ENCODE measurements at regions not wholly inside any gene's neighbourhood (a gene's known extent, or its start where the extent isn't known, plus 50 kb on each side); places are given as distances from the start of the nearest gene placed in this dataset.

- intact Hi-C loops (cut with DNase I; ENCODE audit: low total_unique reads), result no loop called here
- no peak for TF ChIP-seq CTCF (IDR thresholded peaks at IDR 0.05)
- no peak for TF ChIP-seq POLR2A (IDR thresholded peaks at IDR 0.05)
- no peak for DNase-seq (ENCODE audit: low spot score in 2 of 2)
- WGBS, 2 donors, result 91 to 92% methylated on average over 4 of the region's 4 CpGs
- H3K4me3 ChIP-seq (ENCODE audit: low read depth, poor library complexity, severe bottlenecking), result no peak overlapping the region
Observed at GRCh38 chr17:73994946-73995345, 208.5 kb upstream of the RPL38 start.

DNA sequence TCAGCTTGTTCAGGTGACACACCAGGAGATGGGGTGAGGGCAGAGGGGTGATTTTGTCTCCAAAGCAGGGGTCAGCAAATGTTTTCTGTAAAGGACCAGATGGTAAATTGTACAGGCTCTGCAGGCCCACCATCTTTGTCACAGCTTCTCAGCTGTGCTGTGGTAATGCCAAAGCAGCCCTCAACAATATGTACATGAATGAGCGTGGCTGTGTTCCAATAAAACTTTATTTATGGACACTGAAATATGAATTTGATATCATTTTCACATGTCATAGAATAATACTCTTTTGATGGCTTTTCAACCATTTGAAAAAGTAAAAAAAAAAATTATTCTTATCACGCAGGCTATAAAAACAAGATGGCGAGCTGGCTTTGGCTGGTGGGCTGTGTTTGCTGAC lies 206.4 kb upstream of the RPL38 start:
- intact Hi-C loops (cut with DNase I; ENCODE audit: low total_unique reads), result no loop called here
- WGBS, 2 donors, result 96 to 98% methylated on average over 3 of the region's 3 CpGs
- DNase-seq (ENCODE audit: low spot score in 2 of 2), result no peak
- H3K4me3 ChIP-seq (ENCODE audit: low read depth, poor library complexity, severe bottlenecking), result no peak overlapping the region
- TF ChIP-seq POLR2A (IDR thresholded peaks at IDR 0.05) (no peak), CTCF (IDR thresholded peaks at IDR 0.05) (no peak)

DNA sequence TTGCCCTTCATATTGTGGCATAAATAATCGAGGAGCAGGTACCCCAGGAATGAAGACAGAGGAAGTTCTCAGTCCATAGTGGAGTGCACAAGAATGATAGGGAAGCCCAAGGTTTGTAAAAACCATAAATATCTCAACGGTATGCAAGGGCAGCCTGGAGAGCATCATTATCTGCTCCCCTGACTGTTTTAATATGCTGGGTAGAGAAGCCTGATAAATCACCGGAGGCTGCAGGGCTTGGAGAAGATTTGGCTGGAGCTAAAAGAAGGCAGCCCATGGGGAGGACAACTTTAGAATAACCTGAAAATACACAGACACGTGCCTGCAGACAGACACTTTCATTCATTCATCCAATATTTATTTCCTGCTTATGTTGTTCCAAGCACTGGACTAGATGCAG lies 205.2 kb upstream of the RPL38 start:
- 41 to 57% methylated on average over 4 of the region's 4 CpGs for whole genome bisulfite sequencing, 2 donors
- intact Hi-C loops (cut with DNase I; ENCODE audit: low total_unique reads), result no loop called here
- TF ChIP-seq POLR2A (IDR thresholded peaks at IDR 0.05) (no peak), CTCF (IDR thresholded peaks at IDR 0.05) (no peak)
- DNase-seq (ENCODE audit: low spot score in 2 of 2), result no peak
- H3K4me3 ChIP-seq (ENCODE audit: low read depth, poor library complexity, severe bottlenecking), result no peak overlapping the region

DNA sequence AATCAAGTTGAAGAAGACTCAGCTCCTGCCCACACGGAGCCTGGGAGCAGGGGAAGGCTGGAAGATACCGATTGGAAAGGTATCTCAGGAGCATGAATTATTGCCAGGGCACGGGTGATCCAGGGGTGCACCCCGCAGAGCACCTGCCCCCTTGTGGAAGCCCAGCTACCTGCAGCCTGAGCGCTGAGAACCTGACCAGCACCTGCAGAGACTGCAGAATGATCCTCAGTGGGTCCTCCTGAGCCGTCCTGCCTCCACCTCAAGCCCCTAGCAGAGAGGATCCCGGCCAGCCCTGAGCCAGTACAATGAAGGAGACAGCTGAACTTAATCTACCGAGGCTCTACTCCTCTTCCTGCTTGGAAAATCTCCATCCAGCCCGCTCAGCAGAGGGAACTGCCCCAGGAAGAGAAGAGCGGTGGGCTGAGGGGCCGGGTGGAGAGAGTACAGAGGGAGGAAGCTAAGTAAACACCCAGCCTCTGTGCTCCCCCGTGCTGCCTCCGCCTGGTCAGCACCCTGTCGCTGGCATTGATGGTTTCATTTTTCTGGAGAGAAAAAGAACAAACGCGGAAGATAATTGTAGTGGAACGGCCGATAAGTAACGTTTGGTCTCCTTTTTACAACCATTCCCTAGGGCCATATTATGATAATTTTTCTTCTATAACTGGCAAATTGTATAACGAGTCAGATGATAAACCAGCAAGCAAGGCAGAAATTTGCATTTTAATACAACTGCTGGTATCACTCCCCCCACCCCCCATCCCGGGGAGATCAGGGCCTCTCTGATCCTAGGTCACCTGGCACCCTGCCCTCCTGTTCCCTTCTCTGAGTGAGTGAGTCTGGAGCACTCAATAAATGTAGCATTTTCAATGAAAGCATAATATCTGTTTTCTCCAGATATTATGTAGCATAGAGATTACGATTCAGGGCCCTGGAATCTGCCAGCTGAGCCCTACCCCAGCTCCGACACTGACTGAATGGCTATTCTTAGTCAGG lies 204.5 kb upstream of the RPL38 start:
- 22 to 29% methylated on average over 23 of the region's 23 CpGs for WGBS, 2 donors
- intact Hi-C loops (cut with DNase I; ENCODE audit: low total_unique reads), result no loop called here
- H3K4me3 ChIP-seq (ENCODE audit: low read depth, poor library complexity, severe bottlenecking), result no peak overlapping the region
- TF ChIP-seq POLR2A (IDR thresholded peaks at IDR 0.05), result no peak
- TF ChIP-seq CTCF (IDR thresholded peaks at IDR 0.05), result no peak
- DNase-seq (ENCODE audit: low spot score in 2 of 2), result peak in 1 of 2 donors; percentile 29

DNA sequence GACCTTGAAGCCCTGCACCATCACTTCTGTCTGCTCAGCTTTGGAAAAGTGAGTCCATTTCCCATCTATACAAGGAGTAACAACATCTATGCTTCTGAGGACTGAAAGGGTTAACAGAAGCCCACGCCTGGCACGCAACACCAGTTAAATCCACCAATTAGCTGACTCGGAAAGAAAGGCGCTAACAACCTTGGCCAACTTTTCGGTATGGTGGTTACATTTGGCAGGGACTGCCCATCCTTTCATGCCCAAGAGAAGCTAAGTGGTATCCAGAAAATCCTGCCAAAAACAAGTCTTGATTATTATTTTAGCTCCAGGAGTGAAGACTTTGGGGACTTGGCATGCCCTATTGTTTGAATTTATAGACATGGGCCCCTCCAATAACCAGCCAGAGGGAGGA lies 202.3 kb upstream of the RPL38 start:
- intact Hi-C loops (cut with DNase I; ENCODE audit: low total_unique reads), result no loop called here
- no peak overlapping the region for H3K4me3 ChIP-seq (ENCODE audit: low read depth, poor library complexity, severe bottlenecking)
- no peak for DNase-seq (ENCODE audit: low spot score in 2 of 2)
- no peak for TF ChIP-seq POLR2A (IDR thresholded peaks at IDR 0.05)
- TF ChIP-seq CTCF (IDR thresholded peaks at IDR 0.05), result no peak
- WGBS, 2 donors, result 36 to 46% methylated on average over 5 of the region's 5 CpGs

All from lower leg skin (tissue), 4 donors.